Fibroblast of skin of right biceps (primary cell): ENCODE measurements at regions not wholly inside any gene's neighbourhood (a gene's known extent, or its start where the extent isn't known, plus 50 kb on each side); places are given as distances from the start of the nearest gene placed in this dataset.
"Not testable (repeated sequence)": the region's sequence is repeated elsewhere in the genome, so short reads cannot be mapped to it uniquely, and the experiment has no call there.

Source experiments
- DNase-seq: peaks from one replicate; pipeline ENCODE4 v3.0.0-alpha.2; 2013

DNA sequence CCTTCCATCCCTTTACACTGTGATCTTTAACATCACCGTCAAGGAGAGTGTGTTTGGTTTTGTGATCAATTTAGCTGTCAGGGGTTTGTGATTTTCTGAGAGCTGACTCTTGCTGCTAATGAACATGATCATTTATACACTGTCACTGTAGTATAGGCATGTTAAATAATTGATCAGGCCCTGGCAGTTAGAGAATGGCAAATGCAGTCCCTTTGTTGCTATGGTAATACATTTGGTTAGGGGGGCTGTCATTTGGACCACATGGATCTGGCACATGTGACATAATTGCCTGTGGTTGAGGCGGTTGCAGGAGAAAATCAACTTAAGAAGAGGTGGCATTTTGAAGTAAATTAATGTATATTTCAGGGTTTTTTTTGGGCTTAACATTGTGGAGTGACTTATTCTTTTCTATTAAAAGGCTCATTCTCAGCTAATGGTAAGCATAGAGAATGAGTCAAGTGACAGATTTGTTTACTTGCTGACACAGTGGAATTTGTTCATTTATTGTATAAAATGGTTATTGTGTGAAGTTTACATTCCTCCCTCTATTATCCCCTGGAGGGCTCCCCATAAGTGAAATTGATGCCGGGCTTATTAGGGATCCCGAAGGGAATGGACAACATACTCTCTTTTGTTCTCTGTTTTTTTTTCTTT, 114.0 kb downstream of the FHIP1A start:
- no peak for DNase-seq

DNA sequence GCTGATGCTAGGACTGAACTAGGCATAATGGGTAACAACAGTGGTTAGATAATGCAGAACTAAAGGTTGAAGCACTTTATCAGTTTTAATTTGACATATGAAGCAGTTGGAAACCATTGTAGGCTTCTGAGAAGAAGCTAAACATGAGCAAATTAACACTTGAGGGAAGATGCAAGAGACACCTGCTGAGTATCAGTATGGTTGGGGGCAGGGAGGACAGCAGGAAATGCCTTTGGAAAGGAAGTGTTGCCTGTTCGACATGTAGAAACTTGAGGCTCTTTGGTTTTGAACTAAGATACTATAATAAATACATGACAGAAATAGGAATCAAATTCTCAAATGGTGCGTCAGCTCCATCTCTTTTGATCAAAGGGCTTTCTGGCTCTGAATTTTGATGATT, 115.6 kb downstream of the FHIP1A start:
- no peak for DNase-seq

DNA sequence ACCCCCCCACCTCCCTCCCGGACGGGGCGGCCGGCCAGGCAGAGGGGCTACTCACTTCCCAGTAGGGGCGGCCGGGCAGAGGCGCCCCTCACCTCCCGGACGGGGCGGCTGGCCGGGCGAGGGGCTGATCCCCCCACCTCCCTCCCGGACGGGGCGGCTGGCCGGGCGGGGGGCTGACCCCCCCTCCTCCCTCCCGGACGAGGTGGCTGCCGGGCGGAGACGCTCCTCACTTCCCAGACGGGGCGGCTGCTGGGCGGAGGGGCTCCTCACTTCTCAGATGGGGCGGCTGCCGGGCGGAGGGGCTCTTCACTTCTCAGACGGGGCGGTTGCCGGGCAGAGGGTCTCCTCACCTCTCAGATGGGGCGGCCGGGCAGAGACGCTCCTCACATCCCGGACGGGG, 117.5 kb downstream of the FHIP1A start:
- DNase-seq = not testable (repeated sequence)

DNA sequence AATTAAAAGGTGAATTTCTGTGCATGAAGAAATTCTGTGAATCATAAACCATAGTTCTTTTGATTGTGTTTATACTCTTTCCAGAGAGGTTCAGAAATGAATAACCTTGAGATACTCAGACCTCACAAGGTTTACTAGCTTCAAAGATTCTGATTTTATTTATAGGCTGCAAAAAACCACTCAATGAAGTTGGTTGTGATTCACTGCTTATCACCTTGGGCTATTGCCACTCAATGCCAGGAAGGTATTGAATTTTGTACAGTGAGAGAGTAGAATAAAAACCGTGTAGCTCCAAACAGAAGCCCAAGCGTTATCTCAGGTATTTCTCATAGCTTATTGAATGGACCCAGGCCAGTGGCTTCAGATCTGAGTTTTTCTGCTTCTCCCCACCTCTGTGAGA, 118.7 kb downstream of the FHIP1A start:
- no peak for DNase-seq

DNA sequence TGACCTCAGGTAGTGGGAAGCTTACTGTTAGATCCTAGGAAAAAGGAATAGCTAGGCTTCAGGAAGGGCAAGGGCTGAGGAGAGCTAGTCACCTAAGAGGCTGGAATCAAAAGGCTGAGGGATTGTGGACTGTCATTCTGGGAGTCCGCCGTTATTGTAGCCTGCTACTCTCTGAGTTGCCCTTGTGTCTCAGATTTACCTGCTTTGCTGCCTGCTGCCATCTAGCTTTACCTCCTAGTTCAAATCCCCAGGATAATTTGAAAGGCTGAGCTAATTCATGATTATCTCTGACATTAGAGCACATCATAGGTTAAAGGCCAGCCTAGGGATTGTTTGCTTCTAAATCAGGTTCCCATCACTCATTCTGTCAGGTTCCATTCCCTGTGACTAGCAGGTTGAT, 120.2 kb downstream of the FHIP1A start:
- DNase-seq = no peak

DNA sequence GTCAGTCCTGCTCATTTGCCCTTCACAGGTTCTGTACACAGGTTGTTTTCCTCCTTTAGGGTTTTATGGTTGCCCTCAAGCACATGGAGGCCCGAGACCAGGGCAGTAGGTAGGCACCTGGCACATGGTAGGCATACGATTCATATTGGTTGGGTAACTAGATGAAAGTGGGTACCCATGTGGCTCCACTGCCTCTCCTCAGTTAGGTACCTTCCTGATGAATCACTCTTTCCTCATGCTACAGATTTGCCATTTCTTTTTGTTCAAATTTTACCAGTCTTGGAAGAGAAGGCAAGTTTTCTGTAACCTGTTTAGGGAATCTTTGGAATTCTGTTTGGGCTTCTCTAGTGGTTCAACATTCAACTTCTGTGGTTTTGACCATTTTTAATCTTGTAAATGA, 121.3 kb downstream of the FHIP1A start:
- peak; percentile 1 for DNase-seq

DNA sequence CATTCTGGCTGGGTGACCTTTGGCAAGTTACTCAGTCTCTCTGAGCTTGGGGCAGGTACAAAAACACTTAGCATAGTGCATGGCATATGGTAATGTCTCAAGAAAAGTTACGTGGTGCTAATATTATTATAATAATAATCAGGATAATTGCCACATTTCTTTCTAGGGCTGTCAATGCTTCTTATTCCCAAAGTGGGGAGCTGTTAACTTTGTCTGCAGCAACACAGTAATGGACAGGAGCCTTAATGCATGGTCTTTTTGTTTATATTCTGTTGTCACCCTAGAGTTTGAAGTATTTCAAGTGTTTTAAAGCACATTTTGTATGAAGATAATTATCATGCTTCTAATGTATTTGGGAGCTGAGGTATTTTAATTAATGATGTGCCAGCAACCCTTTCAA, 121.8 kb downstream of the FHIP1A start:
- DNase-seq = no peak

DNA sequence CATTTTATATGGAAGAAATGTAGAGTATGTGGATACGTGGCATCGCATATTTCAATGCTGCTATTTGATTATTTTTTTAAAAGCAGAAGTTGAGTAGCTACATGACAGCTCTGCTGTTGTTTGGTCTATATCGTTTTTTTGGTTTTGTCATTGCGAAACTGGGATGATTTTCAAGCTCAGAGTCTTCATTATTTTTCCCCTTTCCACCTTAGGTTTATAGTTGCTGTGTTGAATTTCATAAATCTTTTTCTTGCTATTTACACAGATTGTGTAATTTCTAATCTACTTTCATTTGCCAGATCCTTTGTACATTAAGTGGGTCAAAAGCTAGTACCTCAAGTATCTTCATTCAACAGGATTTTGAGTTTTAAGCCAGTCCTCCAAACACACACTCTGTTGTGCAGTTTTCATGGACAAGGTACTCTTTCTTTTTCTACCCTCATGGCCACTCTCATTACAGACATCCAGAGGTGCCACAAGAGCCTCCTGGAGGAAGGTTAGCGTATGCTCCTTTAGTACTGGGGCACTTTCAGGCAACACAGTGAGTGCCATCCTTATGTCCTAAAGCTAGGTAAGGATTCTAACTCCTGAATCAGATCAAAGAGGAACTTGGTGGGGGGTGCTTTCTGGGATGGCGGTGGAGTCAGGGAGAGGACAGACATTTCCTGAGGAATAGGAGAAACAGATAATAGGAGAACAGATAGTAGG, 123.2 kb downstream of the FHIP1A start:
- DNase-seq = no peak

DNA sequence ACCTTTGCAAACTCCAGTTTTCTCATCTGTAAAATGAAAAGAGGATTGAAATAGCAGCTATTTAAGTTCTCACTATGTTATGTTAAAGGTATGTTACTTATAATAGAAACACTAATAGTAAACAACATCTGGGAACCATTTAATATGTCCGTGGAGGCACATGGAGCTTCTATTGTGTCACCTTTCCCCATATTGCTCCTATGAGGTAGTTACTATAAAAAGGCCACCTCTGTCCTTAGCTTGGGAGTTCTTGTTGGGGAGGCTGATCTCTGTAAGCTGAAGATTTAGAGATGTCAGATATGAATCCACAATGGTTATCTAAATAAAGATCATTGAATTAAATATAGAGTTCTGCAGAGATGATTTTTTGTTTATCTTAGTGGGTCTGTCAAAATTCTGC, 125.2 kb downstream of the FHIP1A start:
- no peak for DNase-seq

DNA sequence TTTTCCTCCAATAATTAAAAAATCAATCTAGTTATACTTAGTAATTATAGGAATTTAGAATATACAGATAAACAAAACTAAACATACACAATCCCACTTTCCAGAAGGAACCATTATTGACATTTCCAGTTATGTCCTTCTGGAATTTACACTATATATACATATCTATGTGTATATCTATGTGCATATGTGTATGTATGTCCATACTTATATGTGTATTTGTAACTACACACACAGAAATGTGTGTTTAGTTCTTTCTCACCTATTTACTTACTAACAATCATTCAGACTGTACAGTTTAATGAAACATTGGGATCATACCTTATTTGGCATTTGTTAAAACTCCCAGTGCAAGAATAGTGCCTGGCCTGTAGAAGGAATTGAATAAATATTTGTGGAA, 126.4 kb downstream of the FHIP1A start:
- no peak for DNase-seq

DNA sequence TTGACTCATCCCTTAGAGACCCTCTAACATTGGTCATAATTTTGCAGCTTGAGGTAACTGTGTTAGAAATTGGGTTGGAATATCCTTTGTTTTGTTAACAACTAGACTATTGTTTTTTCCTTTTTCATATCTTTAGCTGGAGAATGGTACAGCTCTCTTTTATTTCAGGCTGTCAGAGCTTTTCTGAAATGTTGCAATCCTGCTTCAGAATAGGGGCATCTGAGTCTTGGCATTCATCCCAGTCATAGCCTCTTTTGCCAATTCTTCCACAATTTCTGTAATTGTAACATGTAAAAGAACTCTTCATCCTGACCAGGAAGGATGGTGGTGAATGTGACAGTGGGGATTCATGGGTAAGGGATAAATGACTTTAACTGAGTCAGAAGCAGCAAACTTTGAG, 128.7 kb downstream of the FHIP1A start:
- DNase-seq = peak; percentile 23

DNA sequence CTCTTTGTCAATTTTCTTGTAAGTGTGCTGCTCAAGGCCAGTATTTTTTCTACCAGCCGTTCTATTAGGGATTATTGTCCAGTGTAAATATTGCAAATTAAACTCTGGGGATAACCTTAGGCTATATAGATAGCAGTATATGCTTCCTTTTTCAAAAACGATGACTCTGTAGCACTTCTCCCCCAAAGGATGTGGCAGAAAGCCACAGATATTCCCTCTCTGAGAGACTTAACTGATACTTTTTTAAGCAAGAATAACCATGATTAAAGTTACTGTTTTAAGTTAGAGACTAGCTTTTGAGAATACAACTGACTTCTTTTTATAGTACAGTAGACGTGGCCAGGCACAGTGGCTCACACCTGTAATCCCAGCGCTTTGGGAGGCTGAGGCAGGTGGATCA, 130.0 kb downstream of the FHIP1A start:
- no peak for DNase-seq

DNA sequence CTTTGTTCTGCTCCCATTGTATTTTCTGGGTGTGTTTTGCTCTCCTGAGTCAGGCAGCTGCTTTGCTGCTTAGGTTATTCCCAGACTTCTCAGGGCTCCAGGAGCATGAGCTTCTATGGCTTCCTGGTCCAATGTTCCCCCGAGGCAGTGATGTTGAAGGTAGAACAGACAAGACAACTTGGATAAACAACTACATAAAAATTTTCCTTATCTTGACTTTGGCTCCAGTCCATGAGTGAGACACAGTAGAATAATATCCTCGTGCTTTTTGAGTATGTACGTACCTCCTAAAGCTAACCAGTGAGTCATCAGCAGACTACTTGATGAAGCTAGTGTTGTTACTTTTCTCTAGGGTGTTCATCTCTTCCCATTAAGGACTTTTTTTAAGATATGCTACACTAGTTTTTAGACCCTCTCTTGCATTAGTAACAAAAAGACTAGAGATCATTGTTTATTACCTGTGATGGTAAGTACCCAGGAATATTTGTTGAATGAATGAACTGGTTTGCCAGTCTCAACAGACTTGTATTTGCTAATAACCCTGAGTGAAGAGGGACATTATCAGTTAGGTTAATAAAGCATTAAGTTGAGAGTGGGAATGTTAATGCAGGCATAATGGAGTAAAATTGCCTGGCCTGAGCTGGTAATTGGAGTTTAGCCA, 131.9 kb downstream of the FHIP1A start:
- peak; percentile 93 for DNase-seq

DNA sequence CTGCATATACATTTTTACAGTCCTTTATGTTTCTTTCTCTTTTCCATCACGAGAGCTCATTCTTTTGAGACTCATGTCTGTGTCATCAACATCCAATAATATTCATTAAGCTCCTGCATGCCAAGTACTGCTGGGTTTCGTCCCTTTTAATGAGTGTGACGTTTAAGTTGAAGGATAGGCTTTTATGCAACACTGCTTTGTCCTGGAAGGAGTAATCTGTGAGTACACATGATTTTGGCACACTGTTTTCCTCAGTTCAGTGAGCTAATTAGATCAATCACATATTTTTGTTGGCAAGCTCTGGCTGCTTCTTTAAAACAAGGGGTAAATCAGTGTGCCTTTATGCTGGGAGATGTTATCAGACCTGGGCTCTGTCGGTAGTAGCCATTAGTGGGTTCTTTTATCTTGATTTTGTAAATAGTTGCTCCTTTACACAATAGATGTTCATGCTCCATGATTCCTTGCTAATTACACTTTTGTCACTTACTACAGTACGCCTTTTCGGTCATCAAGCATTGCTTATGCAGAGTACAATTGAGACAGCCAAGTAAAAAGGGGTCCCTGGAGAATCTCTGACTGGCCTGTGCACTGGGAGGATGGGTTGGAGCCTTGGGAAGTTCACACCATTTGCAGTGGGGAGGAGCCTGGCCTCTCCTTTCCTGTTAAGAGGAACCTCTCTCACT, 132.6 kb downstream of the FHIP1A start:
- peak; percentile 81 for DNase-seq

DNA sequence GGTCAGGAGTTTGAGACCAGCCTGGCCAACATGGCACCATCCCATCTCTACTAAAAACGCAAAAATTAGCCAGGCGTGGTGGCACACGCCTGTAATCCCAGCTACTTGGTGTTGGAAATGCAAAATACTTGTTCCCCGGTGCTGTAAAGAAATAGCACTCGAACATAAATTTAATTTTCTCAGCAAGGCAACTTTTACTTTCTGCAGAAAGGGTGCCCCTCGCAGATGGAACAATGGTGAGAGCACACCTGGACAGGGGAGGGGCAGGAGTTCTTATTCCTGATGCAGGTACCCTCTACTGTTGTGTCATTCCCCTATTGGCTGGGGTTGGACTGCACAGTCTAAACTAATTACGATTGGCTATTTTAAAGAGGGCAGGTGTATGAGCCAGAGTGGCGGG, 139.7 kb downstream of the FHIP1A start:
- no peak for DNase-seq

DNA sequence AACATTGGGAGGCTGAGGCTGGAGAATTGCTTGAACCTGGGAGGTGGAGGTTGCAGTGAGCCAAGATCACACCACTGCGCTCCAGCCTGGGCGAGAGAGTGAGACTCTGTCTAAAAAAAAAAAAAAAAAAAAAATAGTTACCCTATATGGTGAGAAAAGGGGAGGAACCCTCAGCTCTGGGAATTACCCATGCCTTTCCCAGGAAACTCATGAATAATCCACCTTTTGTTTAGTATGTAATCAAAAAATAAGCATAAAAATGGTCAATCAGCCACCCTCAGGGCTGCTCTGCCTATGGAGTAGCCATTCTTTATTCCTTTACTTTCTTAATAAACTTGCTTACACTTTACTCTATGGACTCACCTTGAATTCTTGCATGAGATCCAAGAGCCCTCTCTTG, 140.4 kb downstream of the FHIP1A start:
- DNase-seq = not testable (repeated sequence)

DNA sequence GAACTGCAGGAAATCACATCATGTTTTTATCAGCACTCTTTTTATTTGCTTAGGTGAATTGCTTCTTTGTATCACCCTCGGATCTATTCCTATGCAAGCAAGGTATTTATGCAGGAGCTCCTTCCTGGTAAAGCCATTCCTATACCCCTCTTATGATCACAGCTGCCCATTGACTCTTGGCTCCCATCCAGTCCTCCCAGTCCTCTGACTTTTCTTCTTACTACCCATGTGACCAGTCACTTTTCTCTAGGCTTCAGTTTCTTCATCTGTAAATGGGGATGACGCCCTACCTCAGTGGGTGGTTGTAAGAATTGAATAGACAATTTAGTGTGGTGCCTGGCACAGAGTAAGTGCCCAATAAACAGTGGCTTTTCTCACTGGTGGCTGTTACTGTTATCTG, 144.9 kb downstream of the FHIP1A start:
- no peak for DNase-seq

DNA sequence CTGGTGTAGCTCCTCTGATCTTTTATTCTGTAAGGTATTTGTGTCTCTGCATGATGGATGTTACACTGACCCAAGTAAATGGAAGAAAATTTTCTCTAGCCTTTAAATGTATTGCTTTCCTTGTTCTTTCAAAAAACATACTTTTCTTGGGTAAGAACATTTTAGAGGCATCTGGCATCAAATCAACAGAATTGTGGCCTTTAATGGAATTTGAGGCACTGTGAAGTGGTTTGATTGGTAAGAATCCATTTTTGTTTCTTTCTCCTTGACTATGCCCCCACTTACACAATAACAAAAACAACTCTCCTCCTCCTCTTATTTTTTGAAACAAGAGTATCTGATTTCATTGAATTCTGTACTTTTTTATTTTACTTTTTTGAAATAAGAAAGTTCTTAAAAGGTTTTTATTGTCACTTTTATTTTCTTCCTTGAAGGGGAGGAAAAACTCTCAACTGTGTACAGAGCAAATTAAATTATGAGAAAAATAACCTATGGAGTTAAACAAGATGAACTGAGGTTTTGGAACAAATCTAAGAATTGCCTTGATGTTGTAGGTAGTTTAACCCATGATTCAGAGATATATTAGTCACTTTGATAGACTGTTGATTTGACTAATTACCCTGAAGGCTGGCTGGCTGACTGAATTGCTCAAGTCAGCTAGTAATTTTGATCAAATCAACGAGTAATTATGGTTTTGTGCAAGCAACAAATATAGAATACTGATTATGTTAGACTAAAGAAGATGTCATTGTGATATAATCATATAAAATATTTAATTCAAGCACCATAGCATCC, 146.4 kb downstream of the FHIP1A start:
- no peak for DNase-seq

DNA sequence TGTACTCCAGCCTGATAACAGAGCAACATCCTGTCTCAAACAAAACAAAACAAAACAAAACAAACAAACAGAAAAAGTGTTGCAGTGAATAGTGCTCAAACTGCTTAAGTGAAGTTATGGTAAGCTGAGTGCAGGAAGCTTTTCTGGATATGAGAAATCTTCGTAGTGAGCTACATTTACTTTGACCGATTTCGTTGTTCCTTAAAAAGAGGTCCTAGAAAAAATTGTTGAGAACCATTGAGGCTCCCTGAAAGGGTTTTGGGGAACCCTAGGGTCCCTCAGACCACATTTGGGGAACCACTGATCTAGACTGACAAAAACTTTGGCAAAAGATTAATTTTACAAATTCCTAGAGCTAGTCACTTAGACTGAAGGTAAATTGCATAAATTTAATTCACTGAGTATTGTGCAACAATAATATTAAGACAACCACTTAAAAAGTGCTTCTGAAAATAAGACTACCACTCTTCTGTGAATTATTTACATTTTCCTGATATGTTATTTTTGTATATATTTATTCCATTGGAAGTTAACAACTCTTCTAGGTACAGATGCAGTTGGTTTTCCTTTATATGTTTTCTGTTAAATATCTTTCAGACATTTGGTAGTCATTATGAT, 149.6 kb downstream of the FHIP1A start:
- DNase-seq = no peak

DNA sequence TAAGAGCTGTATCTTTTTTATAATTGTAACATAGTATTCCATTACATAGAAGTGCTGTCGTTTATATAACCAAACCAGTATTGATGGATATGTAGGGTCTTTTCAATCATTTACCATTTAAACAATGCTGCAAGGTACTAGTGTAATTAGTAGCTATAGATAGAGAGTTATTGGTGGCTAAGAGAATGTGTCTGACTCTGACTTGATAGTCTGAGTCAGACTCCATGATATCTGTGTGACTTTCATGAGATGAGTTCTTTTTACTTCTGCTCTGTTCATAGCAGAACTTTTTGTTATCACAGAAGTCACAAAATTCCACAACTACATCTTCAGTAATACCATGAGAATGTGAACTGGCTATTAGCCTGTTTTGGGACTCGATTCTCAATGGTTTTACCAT, 150.6 kb downstream of the FHIP1A start:
- no peak for DNase-seq

DNA sequence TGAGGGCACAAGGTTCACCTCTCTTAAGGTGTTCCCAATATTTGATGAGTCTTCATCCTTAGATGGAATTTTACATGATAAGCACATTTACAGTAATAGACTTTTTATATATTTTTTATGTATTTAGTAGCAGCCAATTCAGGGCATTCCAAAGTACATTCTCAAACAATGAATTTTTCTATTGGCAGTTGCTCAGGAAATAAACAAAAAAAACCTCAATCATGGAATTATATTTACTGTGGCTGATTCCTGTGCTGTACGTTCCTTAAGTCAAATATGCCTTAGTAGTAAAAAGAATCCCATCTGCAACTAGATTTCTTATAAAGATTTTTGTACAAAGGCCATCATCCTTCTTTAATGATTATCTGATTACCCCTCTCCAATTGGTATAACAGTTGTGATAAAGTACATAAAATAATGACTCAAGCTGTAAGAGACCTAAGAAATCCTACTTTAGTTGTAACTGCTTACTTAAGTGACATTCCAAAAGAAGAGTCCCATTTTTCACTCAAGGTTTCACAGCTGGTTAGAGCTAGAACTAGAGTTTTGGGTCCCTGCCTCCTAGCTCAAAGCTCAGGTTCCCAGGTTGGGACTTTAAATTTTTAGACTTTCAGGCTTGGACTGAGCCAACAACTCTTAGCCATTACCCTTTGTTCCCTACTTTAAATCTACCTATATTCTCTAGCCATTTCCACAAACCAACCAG, 152.7 kb downstream of the FHIP1A start:
- peak; percentile 9 for DNase-seq

DNA sequence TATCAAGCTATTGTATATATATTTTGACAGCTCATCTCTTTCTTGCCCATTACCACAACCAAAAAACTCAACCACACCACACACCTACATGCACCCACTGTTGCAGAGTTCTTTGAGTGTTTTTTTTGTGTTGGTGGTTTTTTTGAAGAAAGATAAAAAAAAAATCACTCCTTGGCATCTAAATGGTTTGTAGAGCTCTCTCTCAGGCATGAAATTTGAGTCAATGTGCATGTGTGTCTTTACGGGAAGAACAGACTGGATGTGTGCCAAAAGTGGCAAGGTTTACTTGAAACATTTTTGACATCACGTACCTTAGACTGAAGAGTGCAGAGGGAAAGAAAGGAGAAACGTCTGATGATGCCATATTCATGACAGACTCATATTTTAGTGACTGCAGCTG, 154.2 kb downstream of the FHIP1A start:
- no peak for DNase-seq
